ENCODE measurements at regions not wholly inside any gene's neighbourhood (a gene's known extent, or its start where the extent isn't known, plus 50 kb on each side); places are given as distances from the start of the nearest gene placed in this dataset.

- TF ChIP-seq CTCF (conservative IDR thresholded peaks at IDR 0.05) = no peak
- Histone ChIP-seq H3K27me3 (ENCODE audit: control insufficient read depth, insufficient read depth, low read length, poor library complexity, severe bottlenecking) (no peaks in the 10 kb centered on the region), H3K4me1 (ENCODE audit: control insufficient read depth, insufficient read depth, low read length) (no peaks in the 10 kb centered on the region), H3K27ac (ENCODE audit: low read depth, low read length) (no peak overlapping the region), H3K9ac (ENCODE audit: extremely low read depth, low read length, poor library complexity, severe bottlenecking) (no peak overlapping the region), H3K4me3 (ENCODE audit: low read length) (no peak overlapping the region), H3K36me3 (ENCODE audit: control insufficient read depth, insufficient read depth, low read length) (no peaks in the 10 kb centered on the region), H3K9me3 (ENCODE audit: control insufficient read depth, low read length) (peaks cover 6% of the 10 kb centered on the region)
- 92 to 94% methylated on average over 2 of the region's 2 CpGs for WGBS, 2 experiments (ENCODE audit: insufficient coverage in 1 of 2, insufficient read length in 1 of 2)
- H3K27ac Mint-ChIP-seq = no peak overlapping the region
- no peak overlapping the region for H3K4me3 Mint-ChIP-seq
- H3K27me3 Mint-ChIP-seq (ENCODE audit: insufficient read depth) = no peaks in the 10 kb centered on the region
- no peaks in the 10 kb centered on the region for H3K4me1 Mint-ChIP-seq
- H3K36me3 Mint-ChIP-seq (ENCODE audit: low read depth) = no peaks in the 10 kb centered on the region
- peaks cover 6% of the 10 kb centered on the region for H3K9me3 Mint-ChIP-seq
- no peak for DNase-seq
These were observed 363.1 kb downstream of the HINT1 start for GRCh38 chr5:130801963-130802362.

DNA sequence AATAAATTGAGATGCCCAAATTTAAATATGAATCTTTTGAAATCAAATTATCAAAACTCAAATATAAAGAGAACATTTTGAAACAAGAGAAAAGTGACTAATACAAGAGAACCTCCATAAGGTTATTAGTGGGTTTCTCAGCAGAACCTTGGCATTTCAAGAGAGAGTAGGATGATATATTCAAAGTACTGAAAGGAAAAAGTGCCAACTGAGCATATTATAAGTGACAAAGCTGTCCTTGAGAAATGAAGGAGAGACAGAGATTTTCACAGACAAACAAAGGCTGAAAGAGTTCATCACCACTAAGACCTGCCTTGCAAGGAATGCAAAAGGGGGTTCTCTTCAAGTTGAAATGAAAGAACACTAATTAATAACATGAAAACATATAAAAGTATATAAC lies 366.0 kb downstream of the HINT1 start:
- no peaks in the 10 kb centered on the region for H3K27me3 Mint-ChIP-seq (ENCODE audit: insufficient read depth)
- no peaks in the 10 kb centered on the region for H3K4me1 ChIP-seq (ENCODE audit: control insufficient read depth, insufficient read depth, low read length)
- peaks cover 6% of the 10 kb centered on the region for H3K9me3 ChIP-seq (ENCODE audit: control insufficient read depth, low read length)
- DNase-seq = no peak
- H3K4me3 Mint-ChIP-seq = no peak overlapping the region
- H3K36me3 Mint-ChIP-seq (ENCODE audit: low read depth) = no peaks in the 10 kb centered on the region
- peaks cover 4% of the 10 kb centered on the region for H3K4me1 Mint-ChIP-seq
- H3K36me3 ChIP-seq (ENCODE audit: control insufficient read depth, insufficient read depth, low read length) = no peaks in the 10 kb centered on the region
- no peaks in the 10 kb centered on the region for H3K27me3 ChIP-seq (ENCODE audit: control insufficient read depth, insufficient read depth, low read length, poor library complexity, severe bottlenecking)
- peaks cover 6% of the 10 kb centered on the region for H3K9me3 Mint-ChIP-seq
- H3K27ac Mint-ChIP-seq = no peak overlapping the region
- no peak for TF ChIP-seq CTCF (conservative IDR thresholded peaks at IDR 0.05)
- no peak overlapping the region for H3K4me3 ChIP-seq (ENCODE audit: low read length)
- no peak overlapping the region for H3K9ac ChIP-seq (ENCODE audit: extremely low read depth, low read length, poor library complexity, severe bottlenecking)
- H3K27ac ChIP-seq (ENCODE audit: low read depth, low read length) = no peak overlapping the region

DNA sequence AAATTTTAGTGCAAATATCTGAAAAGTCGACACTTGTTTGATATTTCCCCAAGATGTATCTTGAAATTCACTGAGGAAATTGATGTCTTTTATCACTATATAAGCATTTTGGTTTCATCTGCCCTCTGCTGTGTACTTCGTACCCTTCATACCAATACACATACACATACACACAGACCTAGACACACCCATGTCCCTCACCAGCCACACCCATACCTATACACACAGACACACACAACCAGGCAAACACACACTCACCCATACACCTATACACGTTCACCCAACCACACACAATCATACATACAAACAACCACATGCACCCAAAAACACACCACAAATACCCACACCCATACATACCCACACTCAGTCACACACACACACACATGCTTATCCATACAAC lies 367.8 kb downstream of the HINT1 start:
- H3K27me3 Mint-ChIP-seq (ENCODE audit: insufficient read depth) = no peaks in the 10 kb centered on the region
- H3K9ac ChIP-seq (ENCODE audit: extremely low read depth, low read length, poor library complexity, severe bottlenecking) = no peak overlapping the region
- H3K4me3 Mint-ChIP-seq = no peak overlapping the region
- no peak for TF ChIP-seq CTCF (conservative IDR thresholded peaks at IDR 0.05)
- no peak overlapping the region for H3K27ac Mint-ChIP-seq
- H3K27ac ChIP-seq (ENCODE audit: low read depth, low read length) = no peak overlapping the region
- peaks cover 6% of the 10 kb centered on the region for H3K9me3 Mint-ChIP-seq
- 89% methylated on average over 3 of the region's 3 CpGs; no CpG with 5 or more reads in 1 of the 2 experiments for WGBS, 2 experiments (ENCODE audit: insufficient coverage in 1 of 2, insufficient read length in 1 of 2)
- no peaks in the 10 kb centered on the region for H3K4me1 ChIP-seq (ENCODE audit: control insufficient read depth, insufficient read depth, low read length)
- H3K9me3 ChIP-seq (ENCODE audit: control insufficient read depth, low read length) = peaks cover 6% of the 10 kb centered on the region
- no peaks in the 10 kb centered on the region for H3K36me3 ChIP-seq (ENCODE audit: control insufficient read depth, insufficient read depth, low read length)
- DNase-seq = no peak
- peaks cover 4% of the 10 kb centered on the region for H3K4me1 Mint-ChIP-seq
- no peaks in the 10 kb centered on the region for H3K27me3 ChIP-seq (ENCODE audit: control insufficient read depth, insufficient read depth, low read length, poor library complexity, severe bottlenecking)
- no peaks in the 10 kb centered on the region for H3K36me3 Mint-ChIP-seq (ENCODE audit: low read depth)
- no peak overlapping the region for H3K4me3 ChIP-seq (ENCODE audit: low read length)

Measured in endodermal cell (in vitro differentiated cells).